HG02884 (cell line): ENCODE measurements at regions not wholly inside any gene's neighbourhood (a gene's known extent, or its start where the extent isn't known, plus 50 kb on each side); places are given as distances from the start of the nearest gene placed in this dataset.
"Not testable (repeated sequence)": the region's sequence is repeated elsewhere in the genome, so short reads cannot be mapped to it uniquely, and the experiment has no call there.

Source experiments
- ATAC-seq: cut with Tn5 transposase; IDR thresholded peaks from one replicate; pipeline ENCODE4 v1.9.1; 2021; ENCODE audit warnings: mild to moderate bottlenecking, moderate library complexity; ENCODE audit not compliant: unreplicated experiment

- no peak for ATAC-seq
Measured at GRCh38 chr12:88866881-88867280, 286.6 kb upstream of the KITLG start.

DNA sequence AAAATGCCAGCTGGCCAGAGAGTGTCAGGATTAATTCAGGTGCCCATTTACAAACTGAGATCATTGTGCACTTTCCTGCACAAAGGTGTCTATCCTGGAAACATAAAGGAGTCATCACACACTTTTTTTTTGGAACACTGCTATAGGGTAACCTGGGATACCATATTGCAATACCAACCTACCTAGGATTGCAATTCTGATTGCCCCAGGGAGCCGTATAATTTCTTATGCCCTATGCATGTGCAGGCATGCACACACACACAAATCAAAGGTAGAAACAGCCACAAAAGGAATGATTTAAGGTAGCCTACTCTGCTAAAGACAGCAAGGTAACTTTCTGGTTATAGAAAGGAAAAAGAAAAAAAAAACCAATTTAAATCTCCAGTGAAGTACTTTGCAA lies 285.3 kb upstream of the KITLG start:
- ATAC-seq, result no peak

DNA sequence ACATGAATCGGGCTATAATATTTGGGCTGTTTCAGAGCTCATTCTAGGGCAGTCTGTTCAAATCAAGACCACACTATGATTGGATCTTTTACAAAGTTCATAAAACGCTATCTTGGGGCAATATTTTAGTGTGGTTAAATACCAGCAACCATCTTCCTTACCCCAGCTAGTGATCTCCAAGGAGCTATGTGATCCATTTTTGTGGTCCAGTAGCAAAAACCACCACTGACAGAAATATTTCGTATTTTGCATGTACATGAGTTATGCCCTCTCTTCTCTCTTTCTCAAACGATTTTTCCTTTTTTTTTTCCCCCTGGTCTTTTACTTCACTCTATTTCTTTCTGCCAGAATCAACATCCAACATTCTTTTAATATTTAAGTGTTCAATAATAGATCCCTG lies 280.6 kb upstream of the KITLG start:
- ATAC-seq, result no peak

GRCh38 chr12:88856201-88856600 lies 275.9 kb upstream of the KITLG start:
- no peak for ATAC-seq

GRCh38 chr12:88855301-88855700 lies 275.0 kb upstream of the KITLG start:
- no peak for ATAC-seq

- no peak for ATAC-seq
Measured at GRCh38 chr12:88854260-88854659, 274.0 kb upstream of the KITLG start.

- ATAC-seq, result not testable (repeated sequence)
Measured at GRCh38 chr12:88847246-88847645, 267.0 kb upstream of the KITLG start.

DNA sequence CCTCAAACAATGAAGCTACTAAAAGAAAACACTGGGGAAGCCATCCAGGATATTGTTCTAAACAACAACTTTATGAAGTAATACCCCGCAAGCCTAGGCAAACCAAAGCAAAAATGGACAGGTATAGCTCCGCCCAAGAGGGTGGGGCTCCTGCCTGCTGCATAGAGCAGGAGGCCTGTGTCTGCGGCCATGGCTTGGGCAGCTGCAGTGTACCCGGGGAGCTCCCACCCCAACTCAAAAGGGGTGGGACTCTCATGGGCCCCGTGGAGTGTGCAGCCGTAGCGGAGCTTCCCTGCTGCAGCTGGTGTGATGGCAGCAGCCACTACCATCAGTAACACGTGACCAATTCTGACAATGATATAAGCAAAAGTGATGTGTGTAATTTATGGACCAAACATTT lies 264.2 kb upstream of the KITLG start:
- no peak for ATAC-seq

GRCh38 chr12:88842314-88842713 lies 262.0 kb upstream of the KITLG start:
- ATAC-seq, result no peak

- no peak for ATAC-seq
Measured at GRCh38 chr12:88839486-88839885, 259.2 kb upstream of the KITLG start.

DNA sequence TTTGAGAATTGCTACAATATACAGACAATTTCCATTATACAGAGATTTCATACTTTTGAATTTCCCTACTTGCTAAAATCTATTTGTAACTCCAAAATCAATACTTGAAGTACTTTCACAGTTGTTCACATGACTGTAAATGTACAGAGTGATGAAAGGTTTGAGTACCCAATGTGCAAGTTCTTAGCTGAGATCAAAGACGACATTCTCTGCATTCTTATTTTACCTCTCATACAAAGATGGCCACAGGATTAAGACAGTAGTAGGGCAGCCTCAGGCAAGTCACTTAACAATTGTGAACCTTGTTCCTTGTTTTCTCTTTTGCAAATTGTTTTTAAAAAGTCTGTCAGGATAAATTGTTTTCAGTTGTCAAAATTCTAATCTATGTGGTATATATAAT lies 255.9 kb upstream of the KITLG start:
- no peak for ATAC-seq

GRCh38 chr12:88834226-88834625 lies 254.0 kb upstream of the KITLG start:
- no peak for ATAC-seq

DNA sequence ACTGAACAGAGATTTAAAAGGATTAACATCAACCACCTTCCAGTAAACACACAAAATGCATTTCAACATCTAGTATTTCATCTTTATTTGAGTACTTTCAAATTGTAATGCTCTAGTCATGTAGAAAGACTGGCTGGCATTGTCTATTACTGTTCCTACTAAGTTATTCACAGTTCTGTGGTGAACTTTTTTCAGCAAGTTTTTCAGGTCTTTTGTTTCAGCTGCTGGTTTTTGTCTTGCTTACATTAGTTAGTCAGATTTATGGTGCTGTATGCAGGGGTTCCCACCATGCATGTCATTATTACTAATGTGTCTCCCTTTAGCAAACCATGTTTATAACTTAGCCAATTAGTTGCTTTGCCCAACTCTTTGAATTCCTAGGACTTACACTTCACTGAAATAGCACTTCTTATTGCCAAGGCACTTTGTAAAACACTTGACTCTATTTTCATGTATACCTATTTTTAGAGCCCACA lies 253.4 kb upstream of the KITLG start:
- no peak for ATAC-seq

DNA sequence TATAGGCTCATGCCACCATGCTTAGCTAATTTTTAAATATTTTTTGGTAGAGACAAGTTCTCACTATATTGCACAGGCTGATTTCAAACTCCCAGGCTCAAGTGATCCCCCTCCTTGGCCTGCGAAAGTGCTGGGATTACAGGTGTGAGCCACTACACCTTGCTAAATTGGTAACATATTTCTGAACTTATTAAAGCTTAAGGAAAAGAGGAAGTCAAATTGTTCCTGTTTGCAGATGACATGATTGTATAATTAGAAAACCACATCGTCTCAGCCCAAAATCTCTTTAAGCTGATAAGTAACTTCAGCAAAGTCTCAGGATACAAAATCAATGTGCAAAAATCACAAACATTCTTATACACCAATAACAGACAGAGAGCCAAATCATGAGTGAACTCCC lies 248.3 kb upstream of the KITLG start:
- not testable (repeated sequence) for ATAC-seq

DNA sequence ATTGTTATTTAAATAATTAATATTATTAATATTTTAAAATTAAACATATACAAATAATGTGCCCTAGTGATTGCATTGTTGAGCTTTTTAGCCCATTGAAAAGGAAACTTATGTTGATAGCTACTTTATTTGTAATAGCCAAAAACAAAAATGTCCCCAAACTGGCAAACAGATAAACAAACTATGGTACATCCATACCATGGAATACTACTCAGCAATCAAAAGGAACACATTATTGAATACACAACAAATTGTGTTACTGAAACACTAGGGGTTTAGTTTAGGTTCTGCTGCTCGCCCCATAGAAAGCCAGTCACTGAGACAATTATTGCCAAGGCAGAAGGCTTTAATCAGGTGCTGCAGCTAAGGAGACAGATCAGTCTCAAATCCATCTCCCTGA lies 239.7 kb upstream of the KITLG start:
- ATAC-seq, result no peak

DNA sequence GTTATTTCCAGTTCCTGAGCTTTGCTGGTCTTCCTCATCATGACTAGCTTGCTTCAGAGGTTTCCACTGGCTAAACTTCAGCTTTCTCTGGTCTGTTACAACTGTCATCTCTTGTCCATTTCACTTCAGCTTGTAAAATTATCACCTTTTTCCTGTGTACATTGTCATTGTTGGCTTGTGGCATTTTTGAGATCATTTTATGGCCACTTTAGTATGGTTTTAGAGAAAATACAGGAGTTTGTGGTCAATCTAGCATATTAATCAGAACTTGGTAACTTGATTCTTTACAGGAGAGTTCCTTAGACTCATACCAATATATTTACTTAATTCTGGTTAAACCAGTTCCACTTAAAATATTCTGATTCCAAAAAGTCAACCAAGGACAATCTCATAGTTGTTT lies 235.9 kb upstream of the KITLG start:
- ATAC-seq, result no peak

GRCh38 chr12:88814779-88815178 lies 234.5 kb upstream of the KITLG start:
- ATAC-seq, result no peak

GRCh38 chr12:88812610-88813009 lies 232.3 kb upstream of the KITLG start:
- no peak for ATAC-seq

DNA sequence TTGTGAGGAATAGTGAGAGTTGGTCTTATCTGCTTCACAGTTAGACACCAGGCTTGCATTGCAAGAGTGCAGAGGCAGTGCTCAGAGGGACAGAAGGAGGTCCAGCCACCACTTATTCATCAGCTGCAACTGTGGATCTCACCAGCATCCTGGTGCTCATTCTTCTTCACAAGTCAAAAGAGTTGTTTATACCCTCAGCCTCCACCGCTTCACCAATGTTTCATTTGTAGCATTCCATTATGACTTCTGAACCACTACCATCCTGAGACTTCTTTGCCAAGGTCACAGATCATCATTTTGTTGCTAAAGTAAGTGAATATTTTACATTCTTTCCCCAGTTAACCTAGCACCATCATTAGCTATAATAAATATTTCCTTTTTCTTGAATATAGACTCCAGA lies 230.5 kb upstream of the KITLG start:
- no peak for ATAC-seq

DNA sequence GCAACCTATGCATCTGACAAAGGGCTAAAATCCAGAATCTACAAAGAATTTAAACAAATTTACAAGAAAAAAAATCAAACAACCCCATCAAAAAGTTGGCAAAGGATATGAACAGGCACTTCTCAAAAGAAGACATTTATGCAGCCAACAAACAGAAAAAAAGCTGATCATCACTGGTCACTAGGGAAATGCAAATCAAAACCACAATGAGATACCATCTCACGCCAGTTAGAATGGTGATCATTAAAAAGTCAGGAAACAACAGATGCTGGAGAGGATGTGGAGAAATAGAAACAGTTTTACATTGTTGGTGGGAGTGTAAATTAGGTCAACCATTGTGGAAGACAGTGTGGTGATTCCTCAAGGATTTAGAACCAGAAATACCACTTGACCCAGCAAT lies 229.6 kb upstream of the KITLG start:
- not testable (repeated sequence) for ATAC-seq

- no peak for ATAC-seq
Measured at GRCh38 chr12:88805692-88806091, 225.4 kb upstream of the KITLG start.

DNA sequence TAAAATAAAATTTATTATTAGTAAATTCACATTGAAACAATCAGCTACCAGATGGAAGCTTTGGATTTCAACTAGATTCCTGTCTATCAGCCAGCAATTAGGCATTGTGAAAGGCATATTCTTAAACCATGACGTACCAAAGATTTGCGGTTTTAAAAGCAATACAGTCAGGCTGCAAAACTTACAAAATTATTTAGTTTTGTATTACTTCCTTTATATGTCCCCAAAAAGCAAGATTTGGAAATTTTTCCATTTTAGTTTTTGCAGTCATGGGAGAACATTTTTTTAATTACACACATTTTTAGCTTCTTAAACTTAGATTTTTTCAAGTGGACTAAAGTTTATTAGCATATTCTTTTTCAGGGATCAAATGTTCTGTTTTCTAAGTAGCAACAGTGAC lies 225.0 kb upstream of the KITLG start:
- ATAC-seq, result no peak

GRCh38 chr12:88802096-88802706 lies 221.9 kb upstream of the KITLG start:
- ATAC-seq, result no peak
